ENCODE measurements at regions not wholly inside any gene's neighbourhood (a gene's known extent, or its start where the extent isn't known, plus 50 kb on each side); places are given as distances from the start of the nearest gene placed in this dataset.
"Not testable (repeated sequence)": the region's sequence is repeated elsewhere in the genome, so short reads cannot be mapped to it uniquely, and the experiment has no call there.

DNA sequence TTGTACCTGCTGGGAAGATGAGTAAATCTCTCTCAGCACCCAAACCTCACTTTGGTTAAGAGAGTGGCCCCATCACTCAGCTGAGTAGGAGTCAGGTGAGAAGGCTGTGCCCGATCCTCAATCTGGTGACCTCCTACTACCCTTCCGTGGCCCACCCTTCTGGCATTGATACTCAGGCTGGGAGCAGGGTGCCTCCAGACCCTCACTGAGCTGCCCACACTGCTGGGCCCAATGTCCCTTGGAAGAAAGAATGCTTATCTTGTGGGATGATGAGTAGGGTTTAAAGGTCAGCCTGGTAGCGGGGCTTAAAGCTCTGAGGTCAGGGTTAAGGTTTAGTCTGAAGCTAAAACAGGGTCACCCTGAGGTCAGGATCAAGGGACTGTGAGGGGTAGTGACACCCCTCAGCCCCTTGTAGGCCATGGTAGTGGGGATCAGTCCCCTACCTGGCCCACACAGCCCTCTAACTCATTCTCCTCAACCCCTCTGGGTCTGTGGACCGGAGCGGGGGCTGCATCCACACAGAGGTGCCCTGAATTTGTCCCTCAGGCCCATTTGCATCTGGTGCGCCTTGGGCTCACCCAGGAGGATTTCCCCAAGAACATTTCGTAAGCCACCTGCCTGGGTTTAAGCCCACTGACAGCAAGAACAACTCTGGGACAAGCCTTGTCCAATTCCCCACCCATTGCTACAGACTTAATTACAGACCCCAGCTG lies 123.8 kb downstream of the CYP26B1 start (continued):
- TF ChIP-seq, protein P1, sequence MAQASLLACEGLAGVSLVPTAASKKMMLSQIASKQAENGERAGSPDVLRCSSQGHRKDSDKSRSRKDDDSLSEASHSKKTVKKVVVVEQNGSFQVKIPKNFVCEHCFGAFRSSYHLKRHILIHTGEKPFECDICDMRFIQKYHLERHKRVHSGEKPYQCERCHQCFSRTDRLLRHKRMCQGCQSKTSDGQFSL (CRISPR knock-in tag; IDR thresholded peaks at IDR 0.05) = no peak
- TF ChIP-seq, protein P1 (tag; IDR thresholded peaks at IDR 0.05) = no peak
- no peak for TF ChIP-seq ZNF785 (CRISPR knock-in tag; IDR thresholded peaks at IDR 0.05)

DNA sequence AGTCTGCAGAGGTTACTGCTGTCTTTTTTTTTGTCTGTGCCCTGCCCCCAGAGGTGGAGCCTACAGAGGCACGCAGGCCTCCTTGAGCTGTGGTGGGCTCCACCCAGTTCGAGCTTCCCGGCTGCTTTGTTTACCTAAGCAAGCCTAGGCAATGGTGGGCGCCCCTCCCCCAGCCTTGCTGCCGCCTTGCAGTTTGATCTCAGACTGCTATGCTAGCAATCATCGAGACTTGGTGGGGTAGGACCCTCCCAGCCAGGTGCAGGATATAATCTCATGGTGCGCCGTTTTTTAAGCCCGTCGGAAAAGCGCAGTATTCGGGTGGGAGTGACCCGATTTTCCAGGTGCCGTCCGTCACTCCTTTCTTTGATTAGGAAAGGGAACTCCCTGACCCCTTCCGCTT lies 126.3 kb downstream of the CYP26B1 start:
- H3K27ac ChIP-seq (ENCODE audit: extremely low read depth, low read depth, low read length); DNase-seq (ENCODE audit: extremely low read depth in 1 of 4, low spot score in 3 of 4); H3K79me2 ChIP-seq (ENCODE audit: control insufficient read depth, insufficient read depth, low read length); H3K9me1 ChIP-seq (ENCODE audit: control insufficient read depth, insufficient read depth, low read length); H4K20me1 ChIP-seq (replicated peaks; ENCODE audit: control insufficient read depth, insufficient read depth, low read length); ATAC-seq; H3K4me3 ChIP-seq; FAIRE-seq; H3K9ac ChIP-seq (ENCODE audit: insufficient read depth in 1 of 2, low read depth in 2 of 2, low read length in 2 of 2); H3K36me3 ChIP-seq (ENCODE audit: control insufficient read depth, insufficient read depth, low read length); H2AFZ ChIP-seq (ENCODE audit: low read depth, low read length); H3K9me3 ChIP-seq (replicated peaks; ENCODE audit: control insufficient read depth, insufficient read depth, low read depth, low read length); BruUV-seq (replicated peaks); H3K4me2 ChIP-seq (ENCODE audit: insufficient read depth, low read length); POLR2A ChIA-PET; intact Hi-C loops (cut with micrococcal nuclease); H3K4me1 ChIP-seq (replicated peaks in 1 of 2; ENCODE audit: control insufficient read depth in 2 of 2, insufficient read depth in 2 of 2, low read length in 2 of 2); CTCF ChIA-PET (ENCODE audit: low intra/inter-chr PET ratio); in situ Hi-C loops (cut with MboI): not testable (repeated sequence)
- peaks cover 4 to 20% of the 10 kb centered on the region in 2 experiments; a peak in 4 of 5 replicates for H3K27me3 ChIP-seq (ENCODE audit: control insufficient read depth in 2 of 2, insufficient read depth in 2 of 2, low read length in 2 of 2)
- WGBS (ENCODE audit: insufficient coverage, low coverage, missing lambda C conversion rate) = 0% methylated on average over 2 of the region's 16 CpGs
- peak in 1 of 2 experiments; percentile 40; a peak in 1 of 4 replicates for TF ChIP-seq FOXA3 (CRISPR knock-in tag; conservative IDR thresholded peaks at IDR 0.05 in 1 of 2, IDR thresholded peaks at IDR 0.05 in 1 of 2)

Measured in K562 (cell line).